Mucosa of rectum (tissue), 2 donors: ENCODE measurements at regions not wholly inside any gene's neighbourhood (a gene's known extent, or its start where the extent isn't known, plus 50 kb on each side); places are given as distances from the start of the nearest gene placed in this dataset.

ENCODE experiments used
- H3K27ac ChIP-seq, 2 donors: one replicate each; pipeline ENCODE4 v1.7.0; 2013; ENCODE audit warnings: inconsistent platforms in 2 of 2, low read depth in 2 of 2, low read length in 2 of 2
- H3K27me3 ChIP-seq, 2 donors: one replicate each; pipeline ENCODE4 v1.7.0; 2013; ENCODE audit warnings: low read length in 2 of 2; ENCODE audit not compliant: control insufficient read depth in 2 of 2, insufficient read depth in 2 of 2
- H3K36me3 ChIP-seq, 2 donors: one replicate each; pipeline ENCODE4 v1.7.0; 2013; ENCODE audit warnings: low read length in 2 of 2; ENCODE audit not compliant: control insufficient read depth in 2 of 2, insufficient read depth in 2 of 2
- H3K4me1 ChIP-seq, 2 donors: one replicate each; pipeline ENCODE4 v1.7.0; 2013; ENCODE audit warnings: low read length in 2 of 2, mild to moderate bottlenecking in 1 of 2; ENCODE audit not compliant: control insufficient read depth in 2 of 2, insufficient read depth in 2 of 2
- H3K4me3 ChIP-seq, 2 donors: one replicate each; pipeline ENCODE4 v1.7.0; 2013; ENCODE audit warnings: low read length in 2 of 2
- H3K9ac ChIP-seq, 2 donors: one replicate each; pipeline ENCODE4 v1.7.0; 2013; ENCODE audit warnings: low read length in 2 of 2, low read depth in 1 of 2, mild to moderate bottlenecking in 1 of 2
- H3K9me3 ChIP-seq, 2 donors: one replicate each; pipeline ENCODE4 v1.7.0; 2013; ENCODE audit warnings: low read length in 2 of 2; ENCODE audit not compliant: control insufficient read depth in 2 of 2
- donor health status: healthy.
- donor health status: Normal muscosa, but diverticular disease.

DNA sequence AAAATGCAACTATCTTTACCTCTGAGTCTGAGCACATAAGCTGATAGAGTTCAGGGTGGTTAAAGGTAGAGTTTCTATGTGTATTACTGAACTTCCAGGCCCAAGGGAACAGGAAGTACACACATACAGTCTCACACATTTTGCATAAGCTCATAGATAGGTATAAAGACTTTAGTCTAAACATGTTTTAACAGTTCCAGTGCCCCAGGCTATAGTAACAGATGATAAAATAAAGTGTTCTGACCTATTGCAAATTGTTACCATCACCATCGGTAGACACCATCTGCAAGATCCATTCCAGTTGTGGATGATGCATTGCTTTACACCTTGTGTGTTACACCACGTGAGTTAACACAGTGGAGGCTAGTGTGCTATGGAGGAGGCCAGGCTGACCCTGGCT, 95.8 kb downstream of the TMEM174 start:
- no peaks in the 10 kb centered on the region for H3K36me3 ChIP-seq

DNA sequence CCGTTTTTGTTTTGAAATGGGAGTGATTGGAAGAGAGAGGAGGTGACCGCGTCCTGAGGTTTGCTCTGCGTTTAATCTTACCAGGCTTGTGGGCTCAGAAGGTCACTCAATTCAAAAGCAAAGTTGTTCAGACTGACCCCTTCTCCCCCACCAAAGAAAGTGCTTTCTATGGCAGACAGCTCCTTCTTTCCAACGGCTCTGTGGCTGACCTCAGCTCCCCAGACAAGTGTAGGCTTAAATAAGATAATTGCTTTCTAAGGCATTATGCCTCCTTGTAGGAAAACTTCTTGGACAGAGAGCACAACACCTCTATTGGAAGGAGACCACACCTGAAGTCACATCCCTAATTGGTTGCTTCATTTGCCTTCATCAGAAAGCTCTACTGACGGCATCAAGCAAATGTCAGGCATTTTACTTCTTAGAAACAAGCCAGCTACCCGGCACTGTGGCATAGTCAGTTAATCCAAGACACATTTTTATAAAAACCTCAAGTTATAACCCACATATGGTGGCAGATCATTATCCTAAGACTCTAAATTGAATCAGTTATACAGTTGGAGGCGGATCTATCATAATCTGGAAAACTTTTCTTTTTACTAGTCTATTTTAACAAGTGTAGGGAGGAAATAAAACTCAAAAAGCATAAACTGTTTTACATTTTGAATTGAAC, 94.9 kb downstream of the TMEM174 start:
- Histone ChIP-seq H3K27ac (no peak overlapping the region), H3K36me3 (no peaks in the 10 kb centered on the region), H3K27me3 (peaks cover 5 to 7% of the 10 kb centered on the region in 2 donors), H3K4me1 (no peaks in the 10 kb centered on the region), H3K4me3 (no peak overlapping the region), H3K9ac (no peak overlapping the region), H3K9me3 (no peaks in the 10 kb centered on the region)

More for the DNA sequence above, 95.8 kb downstream of the TMEM174 start:
- no peaks in the 10 kb centered on the region for H3K4me1 ChIP-seq
- H3K9me3 ChIP-seq: no peaks in the 10 kb centered on the region
- H3K4me3 ChIP-seq: no peak overlapping the region
- H3K27me3 ChIP-seq: peaks cover 2 to 10% of the 10 kb centered on the region in 2 donors
- no peak overlapping the region for H3K27ac ChIP-seq
- H3K9ac ChIP-seq: no peak overlapping the region

DNA sequence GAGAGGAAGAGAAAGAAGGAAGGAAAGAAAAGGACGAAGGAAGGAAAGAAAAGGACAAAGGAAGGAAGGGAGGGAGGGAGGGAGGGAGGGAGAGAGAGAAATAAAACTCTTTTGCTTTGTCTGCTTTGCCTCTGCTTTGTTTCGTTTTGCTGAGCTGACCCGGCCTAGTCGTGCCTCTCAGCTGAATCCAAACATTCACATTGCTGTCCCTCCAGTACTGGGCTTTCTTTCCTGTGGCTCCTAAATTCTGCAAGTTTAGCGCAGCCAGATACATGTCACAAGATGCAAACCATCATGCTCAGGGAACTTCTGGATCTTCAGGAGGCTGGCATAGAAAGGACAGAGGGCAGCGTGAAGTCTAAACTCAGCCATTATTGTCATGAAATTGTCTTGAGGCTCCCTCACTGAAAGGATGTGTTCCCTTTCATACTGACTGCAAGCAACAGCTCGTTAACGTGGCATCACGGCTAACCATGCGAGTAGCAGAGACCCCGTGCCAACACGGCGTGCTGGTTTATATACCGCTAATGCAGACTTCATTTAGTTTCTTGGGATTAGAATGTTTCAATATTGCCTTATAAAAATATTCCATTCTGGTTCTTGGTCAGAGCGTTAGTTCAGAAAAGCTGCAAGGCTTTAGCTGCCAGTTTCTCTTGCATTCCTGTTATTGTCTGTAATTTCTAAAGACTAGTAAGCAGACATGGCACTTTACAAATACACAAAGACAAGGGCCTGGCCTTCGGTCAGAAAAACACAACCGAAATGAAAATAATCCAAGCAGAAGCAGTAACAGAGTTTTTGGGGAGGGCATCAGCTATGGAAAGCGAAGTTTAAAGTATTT, 94.2 kb downstream of the TMEM174 start:
- no peak overlapping the region for H3K27ac ChIP-seq

DNA sequence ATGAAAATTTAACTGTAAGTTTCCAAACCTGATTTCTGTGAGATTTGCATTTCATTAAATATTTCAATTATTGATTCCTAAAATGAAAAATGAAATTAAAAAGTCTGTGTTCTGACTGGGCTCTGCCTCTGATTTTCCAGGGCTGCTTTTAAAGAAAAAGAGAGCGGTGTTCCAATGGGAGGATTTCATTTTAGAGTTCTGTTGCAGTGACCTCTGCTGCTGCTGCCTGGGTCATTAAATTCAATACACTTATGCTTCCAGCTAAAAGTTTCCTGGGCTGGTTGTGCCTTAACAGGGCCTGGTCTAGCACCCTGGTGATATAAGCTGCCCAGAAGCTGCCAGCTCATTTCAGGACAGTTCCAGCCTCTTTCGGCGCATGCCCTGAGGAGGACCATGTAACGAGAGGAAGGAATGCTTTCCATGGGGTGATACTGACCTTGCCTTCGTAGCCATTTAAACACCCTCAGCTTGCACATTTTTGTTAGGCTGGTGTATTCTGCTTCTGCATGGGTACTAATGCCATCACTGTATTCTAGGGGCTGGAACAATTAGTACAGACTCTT, 93.3 kb downstream of the TMEM174 start:
- Histone ChIP-seq H3K4me3 (no peak overlapping the region), H3K9me3 (no peaks in the 10 kb centered on the region), H3K4me1 (no peaks in the 10 kb centered on the region), H3K36me3 (no peaks in the 10 kb centered on the region), H3K27me3 (peaks cover 5 to 7% of the 10 kb centered on the region in 2 donors), H3K9ac (no peak overlapping the region), H3K27ac (no peak overlapping the region)

More for the DNA sequence above, 94.2 kb downstream of the TMEM174 start:
- Histone ChIP-seq H3K36me3 (no peaks in the 10 kb centered on the region), H3K4me3 (no peak overlapping the region), H3K27me3 (peaks cover 5 to 7% of the 10 kb centered on the region in 2 donors), H3K9me3 (no peaks in the 10 kb centered on the region), H3K9ac (no peak overlapping the region), H3K4me1 (no peaks in the 10 kb centered on the region)

DNA sequence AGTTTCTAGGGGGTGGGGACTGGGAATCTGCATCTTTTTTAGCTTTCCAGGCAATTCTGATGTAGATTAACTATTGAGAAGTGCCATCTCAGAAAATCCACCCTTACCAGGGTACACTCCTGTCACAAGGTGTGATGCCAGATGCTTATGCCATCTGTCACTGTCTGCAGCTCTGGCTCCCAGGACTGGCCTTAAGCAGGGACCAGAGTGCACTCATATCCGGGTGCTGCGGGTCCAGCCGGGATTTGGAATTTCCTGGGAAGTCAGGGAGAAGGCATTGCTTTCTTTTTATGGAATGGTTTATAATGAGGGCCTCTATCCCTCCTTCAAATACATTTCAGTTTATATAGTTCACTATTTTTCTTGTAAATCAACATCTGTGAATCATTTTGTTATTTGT, 92.6 kb downstream of the TMEM174 start:
- H3K27ac ChIP-seq: no peak overlapping the region
- no peaks in the 10 kb centered on the region for H3K4me1 ChIP-seq
- H3K9me3 ChIP-seq: no peaks in the 10 kb centered on the region
- H3K27me3 ChIP-seq: peaks cover 5 to 7% of the 10 kb centered on the region in 2 donors
- H3K4me3 ChIP-seq: no peak overlapping the region
- no peak overlapping the region for H3K9ac ChIP-seq
- no peaks in the 10 kb centered on the region for H3K36me3 ChIP-seq

DNA sequence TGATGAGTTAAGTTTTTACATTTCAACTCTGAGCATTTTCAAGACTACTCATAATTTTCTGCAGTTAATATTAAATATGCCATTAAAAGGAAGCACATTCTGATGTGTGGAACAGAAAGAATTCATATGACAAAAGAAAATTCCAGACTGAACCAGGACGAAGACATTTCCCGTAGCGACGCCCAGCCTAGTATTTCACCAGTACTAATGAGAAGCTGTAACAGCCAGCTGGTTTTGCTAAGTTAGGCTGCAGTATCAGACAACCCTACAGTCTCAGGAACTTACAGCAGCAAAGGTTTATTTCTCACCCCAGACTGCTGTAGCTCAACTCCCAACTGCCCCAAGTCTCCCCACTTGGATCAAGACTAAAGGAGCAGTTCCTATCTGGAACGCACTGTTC, 91.6 kb downstream of the TMEM174 start:
- Histone ChIP-seq H3K4me3 (no peak overlapping the region), H3K27ac (no peak overlapping the region), H3K4me1 (no peaks in the 10 kb centered on the region), H3K9ac (no peak overlapping the region), H3K27me3 (peaks cover 4 to 5% of the 10 kb centered on the region in 2 donors), H3K36me3 (no peaks in the 10 kb centered on the region), H3K9me3 (no peaks in the 10 kb centered on the region)

DNA sequence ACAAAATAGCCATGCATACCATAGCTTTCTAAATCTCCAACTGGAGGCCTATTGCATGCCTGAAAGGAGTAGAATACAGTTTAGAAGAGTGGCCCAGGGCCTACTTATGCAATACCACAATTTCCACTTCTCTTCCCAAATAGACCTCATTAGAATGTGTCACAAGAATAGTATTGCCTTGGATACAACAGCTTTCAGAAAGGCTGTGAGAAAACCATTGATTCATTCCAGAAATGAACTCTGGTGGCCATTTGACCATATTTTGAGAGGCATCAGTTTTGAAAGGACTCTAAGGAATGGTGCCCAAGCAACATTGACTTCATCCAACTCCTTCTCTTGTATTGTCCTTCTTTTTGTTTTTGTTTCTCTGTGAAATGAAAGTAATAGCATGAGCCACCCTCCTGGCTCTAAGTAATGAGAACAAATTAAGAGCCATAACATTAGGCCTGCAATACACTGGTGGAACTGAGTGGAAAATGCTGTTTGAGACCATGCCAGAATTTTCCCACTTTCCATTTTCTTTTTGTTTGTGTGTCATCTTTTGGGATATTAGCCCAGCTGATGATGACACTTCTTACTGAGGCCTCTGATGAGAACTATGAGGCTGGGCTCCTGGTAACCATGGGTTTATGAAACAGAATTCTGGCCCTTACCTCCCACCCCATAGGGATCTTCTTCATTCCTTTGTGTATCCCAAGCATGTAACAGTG, 90.2 kb downstream of the TMEM174 start:
- Histone ChIP-seq H3K27ac (no peak overlapping the region), H3K27me3 (peaks cover 4 to 5% of the 10 kb centered on the region in 2 donors), H3K4me3 (no peak overlapping the region), H3K36me3 (no peaks in the 10 kb centered on the region), H3K9ac (no peak overlapping the region), H3K9me3 (no peaks in the 10 kb centered on the region), H3K4me1 (no peaks in the 10 kb centered on the region)

DNA sequence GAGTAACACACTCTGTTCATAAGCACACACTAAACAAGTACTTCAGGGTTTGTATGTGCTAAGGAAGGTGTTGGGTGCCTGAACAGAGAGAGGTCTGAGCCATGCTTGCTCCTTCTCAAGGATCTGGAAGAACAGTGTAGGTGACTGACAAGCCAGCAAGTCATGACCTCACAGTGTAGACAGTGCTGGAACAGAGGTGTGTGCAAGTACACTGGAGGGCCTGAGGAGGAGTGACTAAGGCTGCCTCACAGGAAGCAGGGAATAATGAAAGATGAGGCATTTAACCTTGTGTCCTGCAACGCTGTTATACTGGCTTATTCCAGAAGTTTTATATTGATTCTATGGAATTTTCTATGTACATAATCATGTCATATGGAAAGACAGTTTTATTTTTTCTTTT, 83.9 kb downstream of the TMEM174 start:
- H3K9me3 ChIP-seq: no peaks in the 10 kb centered on the region
- no peak overlapping the region for H3K27ac ChIP-seq
- H3K27me3 ChIP-seq: peaks cover 0 to 14% of the 10 kb centered on the region in 2 donors
- H3K4me1 ChIP-seq: no peaks in the 10 kb centered on the region
- H3K36me3 ChIP-seq: no peaks in the 10 kb centered on the region
- no peak overlapping the region for H3K4me3 ChIP-seq
- no peak overlapping the region for H3K9ac ChIP-seq

DNA sequence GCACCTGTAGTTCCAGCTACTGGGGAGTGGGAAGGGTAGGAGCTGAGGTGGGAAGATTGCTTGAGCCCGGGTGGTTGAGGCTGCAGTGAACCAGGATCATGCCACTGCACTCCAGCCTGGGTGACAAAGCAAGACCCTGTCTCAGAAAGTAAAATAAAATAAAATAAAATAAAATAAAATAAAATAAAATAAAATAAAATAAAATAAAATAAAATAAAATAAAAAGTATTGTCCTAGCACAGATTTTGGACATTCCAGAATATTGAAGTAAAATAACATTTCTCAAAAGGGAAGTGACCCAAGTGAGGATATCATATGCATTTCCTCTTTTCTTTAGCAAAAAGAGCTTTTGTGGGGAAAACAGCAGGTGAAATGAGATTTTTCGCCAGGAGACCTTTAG, 83.5 kb downstream of the TMEM174 start:
- no peak overlapping the region for H3K27ac ChIP-seq
- peaks cover 0 to 14% of the 10 kb centered on the region in 2 donors for H3K27me3 ChIP-seq
- H3K9me3 ChIP-seq: no peaks in the 10 kb centered on the region
- no peaks in the 10 kb centered on the region for H3K36me3 ChIP-seq
- H3K9ac ChIP-seq: no peak overlapping the region
- H3K4me3 ChIP-seq: no peak overlapping the region
- no peaks in the 10 kb centered on the region for H3K4me1 ChIP-seq

DNA sequence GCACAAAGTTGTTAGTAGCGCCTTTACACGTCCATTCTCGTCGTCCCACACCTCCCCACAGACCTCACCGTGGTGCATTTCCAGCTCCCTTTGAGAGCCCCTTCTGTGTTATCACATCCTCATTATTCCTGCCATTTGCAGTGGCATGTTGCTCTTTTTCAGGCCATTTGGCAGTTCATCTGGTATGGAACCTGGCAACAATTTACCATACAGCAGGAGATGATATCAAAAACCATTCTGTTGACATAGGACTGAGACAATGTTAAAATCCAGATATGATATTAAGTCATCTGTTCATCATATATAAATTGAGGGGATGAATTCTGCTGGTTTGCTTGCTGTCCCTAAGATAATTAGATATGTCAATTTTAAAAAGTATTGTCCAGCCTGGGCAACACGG, 83.0 kb downstream of the TMEM174 start:
- H3K36me3 ChIP-seq: no peaks in the 10 kb centered on the region
- no peaks in the 10 kb centered on the region for H3K4me1 ChIP-seq
- no peak overlapping the region for H3K4me3 ChIP-seq
- H3K9ac ChIP-seq: no peak overlapping the region
- H3K27me3 ChIP-seq: peaks cover 0 to 14% of the 10 kb centered on the region in 2 donors
- no peaks in the 10 kb centered on the region for H3K9me3 ChIP-seq
- H3K27ac ChIP-seq: no peak overlapping the region
